ENCODE measurements at regions not wholly inside any gene's neighbourhood (a gene's known extent, or its start where the extent isn't known, plus 50 kb on each side); places are given as distances from the start of the nearest gene placed in this dataset.
A peak's percentile ranks its signal among the peaks of the same experiment; 100 is the strongest.

GRCh38 chr3:102158080-102158740 is 276.6 kb upstream of the ZPLD1 start:
- Mint-ChIP-seq H3K27me3 (no peaks in the 10 kb centered on the region), H3K36me3 (no peaks in the 10 kb centered on the region)

GRCh38 chr3:102159810-102160451 is 274.9 kb upstream of the ZPLD1 start:
- Mint-ChIP-seq H3K4me3 (no peak overlapping the region), H3K27me3 (no peaks in the 10 kb centered on the region), H3K27ac (no peak overlapping the region), H3K36me3 (peaks cover 2% of the 10 kb centered on the region), H3K4me1 (peaks cover 0 to 4% (median 2%) of the 10 kb centered on the region in 3 donors), H3K9me3 (peaks cover 0 to 3% (median 0%) of the 10 kb centered on the region in 3 donors)

More at GRCh38 chr3:102158080-102158740, 276.6 kb upstream of the ZPLD1 start:
- Mint-ChIP-seq H3K9me3 (peaks cover 0 to 6% (median 0%) of the 10 kb centered on the region in 3 donors), H3K4me3 (no peak overlapping the region), H3K4me1 (peaks cover 0 to 4% (median 2%) of the 10 kb centered on the region in 3 donors), H3K27ac (no peak overlapping the region)

GRCh38 chr3:102161384-102162006 is 273.3 kb upstream of the ZPLD1 start:
- H3K27me3 Mint-ChIP-seq, result no peaks in the 10 kb centered on the region
- peaks cover 2% of the 10 kb centered on the region for H3K36me3 Mint-ChIP-seq
- H3K4me3 Mint-ChIP-seq, result no peak overlapping the region
- H3K4me1 Mint-ChIP-seq, result peaks cover 0 to 4% (median 2%) of the 10 kb centered on the region in 3 donors
- H3K9me3 Mint-ChIP-seq, result peaks cover 0 to 3% (median 0%) of the 10 kb centered on the region in 3 donors
- no peak overlapping the region for H3K27ac Mint-ChIP-seq

- H3K4me1 Mint-ChIP-seq, result peaks cover 0 to 4% (median 2%) of the 10 kb centered on the region in 3 donors
- H3K9me3 Mint-ChIP-seq, result peaks cover 0 to 3% (median 0%) of the 10 kb centered on the region in 3 donors
- H3K4me3 Mint-ChIP-seq, result no peak overlapping the region
- peaks cover 2% of the 10 kb centered on the region for H3K36me3 Mint-ChIP-seq
- H3K27me3 Mint-ChIP-seq, result no peaks in the 10 kb centered on the region
- H3K27ac Mint-ChIP-seq, result no peak overlapping the region
Measured at GRCh38 chr3:102162251-102162650, 272.6 kb upstream of the ZPLD1 start.

- H3K27ac Mint-ChIP-seq, result no peak overlapping the region
- H3K4me3 Mint-ChIP-seq, result no peak overlapping the region
Measured at GRCh38 chr3:102163039-102163817, 271.6 kb upstream of the ZPLD1 start.

GRCh38 chr3:102163818-102164154 is 271.0 kb upstream of the ZPLD1 start:
- no peak overlapping the region for H3K4me3 Mint-ChIP-seq
- H3K36me3 Mint-ChIP-seq, result peaks cover 2% of the 10 kb centered on the region
- peaks cover 0 to 4% (median 2%) of the 10 kb centered on the region in 3 donors for H3K4me1 Mint-ChIP-seq
- no peaks in the 10 kb centered on the region for H3K27me3 Mint-ChIP-seq
- no peak overlapping the region for H3K27ac Mint-ChIP-seq
- H3K9me3 Mint-ChIP-seq, result no peaks in the 10 kb centered on the region

More at GRCh38 chr3:102163039-102163817, 271.6 kb upstream of the ZPLD1 start:
- H3K27me3 Mint-ChIP-seq, result no peaks in the 10 kb centered on the region
- peaks cover 0 to 3% (median 0%) of the 10 kb centered on the region in 3 donors for H3K9me3 Mint-ChIP-seq
- H3K4me1 Mint-ChIP-seq, result peaks cover 0 to 4% (median 2%) of the 10 kb centered on the region in 3 donors
- peaks cover 2% of the 10 kb centered on the region for H3K36me3 Mint-ChIP-seq

GRCh38 chr3:102165367-102165766 is 269.4 kb upstream of the ZPLD1 start:
- peaks cover 0 to 4% (median 2%) of the 10 kb centered on the region in 3 donors for H3K4me1 Mint-ChIP-seq
- H3K9me3 Mint-ChIP-seq, result no peaks in the 10 kb centered on the region
- H3K27ac Mint-ChIP-seq, result no peak overlapping the region
- H3K27me3 Mint-ChIP-seq, result no peaks in the 10 kb centered on the region
- peaks cover 2% of the 10 kb centered on the region for H3K36me3 Mint-ChIP-seq
- H3K4me3 Mint-ChIP-seq, result no peak overlapping the region

GRCh38 chr3:102169915-102170479 is 264.8 kb upstream of the ZPLD1 start:
- Mint-ChIP-seq H3K27me3 (no peaks in the 10 kb centered on the region), H3K9me3 (no peaks in the 10 kb centered on the region), H3K4me1 (no peaks in the 10 kb centered on the region), H3K4me3 (no peak overlapping the region), H3K36me3 (no peaks in the 10 kb centered on the region), H3K27ac (no peak overlapping the region)

- H3K36me3 Mint-ChIP-seq, result no peaks in the 10 kb centered on the region
- no peak overlapping the region for H3K4me3 Mint-ChIP-seq
- H3K27ac Mint-ChIP-seq, result no peak overlapping the region
- no peaks in the 10 kb centered on the region for H3K9me3 Mint-ChIP-seq
- no peaks in the 10 kb centered on the region for H3K27me3 Mint-ChIP-seq
- H3K4me1 Mint-ChIP-seq, result no peaks in the 10 kb centered on the region
Measured at GRCh38 chr3:102170545-102170944, 264.3 kb upstream of the ZPLD1 start.

- Mint-ChIP-seq H3K4me1 (peaks cover 1 to 5% (median 3%) of the 10 kb centered on the region in 3 donors), H3K27ac (peak overlapping the region in 1 of 3 donors; percentile 28), H3K4me3 (no peak overlapping the region), H3K9me3 (no peaks in the 10 kb centered on the region), H3K27me3 (no peaks in the 10 kb centered on the region), H3K36me3 (no peaks in the 10 kb centered on the region)
Measured at GRCh38 chr3:102174312-102174712, 260.5 kb upstream of the ZPLD1 start.

GRCh38 chr3:102174832-102175374 is 259.9 kb upstream of the ZPLD1 start:
- Mint-ChIP-seq H3K27me3 (no peaks in the 10 kb centered on the region), H3K27ac (no peak overlapping the region), H3K9me3 (no peaks in the 10 kb centered on the region)

GRCh38 chr3:102176333-102177050 is 258.3 kb upstream of the ZPLD1 start:
- no peaks in the 10 kb centered on the region for H3K27me3 Mint-ChIP-seq
- no peaks in the 10 kb centered on the region for H3K36me3 Mint-ChIP-seq
- no peak overlapping the region for H3K4me3 Mint-ChIP-seq
- H3K9me3 Mint-ChIP-seq, result no peaks in the 10 kb centered on the region
- H3K27ac Mint-ChIP-seq, result no peak overlapping the region
- peaks cover 6 to 9% (median 6%) of the 10 kb centered on the region in 3 donors for H3K4me1 Mint-ChIP-seq

More at GRCh38 chr3:102174832-102175374, 259.9 kb upstream of the ZPLD1 start:
- Mint-ChIP-seq H3K4me1 (peaks cover 6 to 9% (median 6%) of the 10 kb centered on the region in 3 donors), H3K36me3 (no peaks in the 10 kb centered on the region), H3K4me3 (no peak overlapping the region)

- no peak overlapping the region for H3K4me3 Mint-ChIP-seq
- H3K27ac Mint-ChIP-seq, result peak overlapping the region in 1 of 3 donors; percentile 68
- H3K9me3 Mint-ChIP-seq, result no peaks in the 10 kb centered on the region
- H3K36me3 Mint-ChIP-seq, result no peaks in the 10 kb centered on the region
- H3K4me1 Mint-ChIP-seq, result peaks cover 6 to 9% (median 6%) of the 10 kb centered on the region in 3 donors
- no peaks in the 10 kb centered on the region for H3K27me3 Mint-ChIP-seq
Measured at GRCh38 chr3:102177075-102177755, 257.6 kb upstream of the ZPLD1 start.
